ENCODE measurements at regions not wholly inside any gene's neighbourhood (a gene's known extent, or its start where the extent isn't known, plus 50 kb on each side); places are given as distances from the start of the nearest gene placed in this dataset.

GRCh38 chr13:106042996-106043581 lies 492.4 kb downstream of the EFNB2 start:
- TF ChIP-seq CTCF (IDR thresholded peaks at IDR 0.05; ENCODE audit: unreplicated experiment), result no peak
- Mint-ChIP-seq H3K36me3 (no peaks in the 10 kb centered on the region), H3K9me3 (no peaks in the 10 kb centered on the region), H3K27ac (no peak overlapping the region), H3K4me3 (no peak overlapping the region), H3K4me1 (peaks cover 2% of the 10 kb centered on the region), H3K27me3 (ENCODE audit: low read depth) (no peaks in the 10 kb centered on the region)
- DNase-seq (ENCODE audit: low spot score in 2 of 2, unreplicated experiment in 2 of 2), result no peak

DNA sequence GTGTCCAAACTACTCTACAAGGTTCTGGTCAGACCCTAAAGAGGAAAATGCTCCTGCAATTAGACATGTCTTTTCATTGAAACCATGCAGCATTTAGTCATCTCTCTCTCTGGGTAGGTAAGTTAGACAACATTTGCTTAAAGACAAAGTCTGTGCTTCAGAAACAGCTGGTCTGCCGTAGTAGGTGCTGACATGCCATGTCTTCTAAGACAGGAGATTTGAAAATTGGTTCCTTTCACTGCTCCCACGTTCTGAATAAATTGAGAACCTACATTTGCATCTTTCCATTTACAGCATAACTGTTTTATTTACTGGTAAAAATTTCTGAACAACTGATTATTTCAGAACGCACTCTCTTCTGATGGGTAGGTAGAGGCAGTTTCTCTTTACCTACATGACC lies 494.0 kb downstream of the EFNB2 start:
- Mint-ChIP-seq H3K27me3 (ENCODE audit: low read depth) (no peaks in the 10 kb centered on the region), H3K4me3 (no peak overlapping the region), H3K27ac (no peak overlapping the region), H3K4me1 (peaks cover 2% of the 10 kb centered on the region), H3K9me3 (no peaks in the 10 kb centered on the region), H3K36me3 (no peaks in the 10 kb centered on the region)
- no peak for TF ChIP-seq CTCF (IDR thresholded peaks at IDR 0.05; ENCODE audit: unreplicated experiment)
- DNase-seq (ENCODE audit: low spot score in 2 of 2, unreplicated experiment in 2 of 2), result no peak

- Mint-ChIP-seq H3K9me3 (no peaks in the 10 kb centered on the region), H3K4me3 (no peak overlapping the region), H3K4me1 (peaks cover 6% of the 10 kb centered on the region), H3K27ac (no peak overlapping the region), H3K27me3 (ENCODE audit: low read depth) (no peaks in the 10 kb centered on the region), H3K36me3 (no peaks in the 10 kb centered on the region)
- TF ChIP-seq CTCF (IDR thresholded peaks at IDR 0.05; ENCODE audit: unreplicated experiment), result no peak
- no peak for DNase-seq (ENCODE audit: low spot score in 2 of 2, unreplicated experiment in 2 of 2)
Measured at GRCh38 chr13:106038752-106039151, 496.7 kb downstream of the EFNB2 start.

DNA sequence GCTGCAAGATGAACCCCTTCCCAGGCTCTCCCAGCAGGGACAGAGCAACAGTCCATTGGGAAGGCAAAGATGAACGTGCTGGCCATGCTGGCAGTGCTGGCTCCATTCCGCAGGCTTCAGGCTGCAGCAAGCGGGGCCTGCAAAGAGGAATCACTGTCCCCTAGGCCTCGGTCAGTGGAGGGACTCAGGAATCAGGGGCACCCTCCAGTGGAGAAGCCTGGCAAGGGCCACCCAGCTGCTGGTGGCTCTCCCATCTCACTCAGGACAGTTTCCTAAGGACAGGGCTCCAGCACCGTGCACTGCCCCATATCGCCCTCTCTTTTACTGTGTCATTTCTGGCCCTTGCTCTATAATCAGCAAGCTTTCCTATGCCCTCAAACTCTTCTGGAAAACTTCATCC lies 498.6 kb downstream of the EFNB2 start:
- no peak for DNase-seq (ENCODE audit: low spot score in 2 of 2, unreplicated experiment in 2 of 2)
- Mint-ChIP-seq H3K27ac (no peak overlapping the region), H3K4me3 (no peak overlapping the region), H3K27me3 (ENCODE audit: low read depth) (no peaks in the 10 kb centered on the region), H3K9me3 (no peaks in the 10 kb centered on the region), H3K4me1 (peaks cover 18% of the 10 kb centered on the region), H3K36me3 (no peaks in the 10 kb centered on the region)
- TF ChIP-seq CTCF (IDR thresholded peaks at IDR 0.05; ENCODE audit: unreplicated experiment), result no peak

GRCh38 chr13:106034201-106034600 lies 501.3 kb downstream of the EFNB2 start:
- TF ChIP-seq CTCF (IDR thresholded peaks at IDR 0.05; ENCODE audit: unreplicated experiment), result no peak
- Mint-ChIP-seq H3K4me3 (no peak overlapping the region), H3K4me1 (peaks cover 37% of the 10 kb centered on the region), H3K27ac (no peak overlapping the region), H3K9me3 (no peaks in the 10 kb centered on the region), H3K27me3 (ENCODE audit: low read depth) (no peaks in the 10 kb centered on the region), H3K36me3 (no peaks in the 10 kb centered on the region)
- no peak for DNase-seq (ENCODE audit: low spot score in 2 of 2, unreplicated experiment in 2 of 2)

GRCh38 chr13:106033659-106034058 lies 501.8 kb downstream of the EFNB2 start:
- Mint-ChIP-seq H3K9me3 (no peaks in the 10 kb centered on the region), H3K36me3 (no peaks in the 10 kb centered on the region), H3K27me3 (ENCODE audit: low read depth) (no peaks in the 10 kb centered on the region), H3K4me1 (peaks cover 42% of the 10 kb centered on the region), H3K4me3 (no peak overlapping the region), H3K27ac (peak overlapping the region; percentile 11)
- DNase-seq (ENCODE audit: low spot score in 2 of 2, unreplicated experiment in 2 of 2), result no peak
- TF ChIP-seq CTCF (IDR thresholded peaks at IDR 0.05; ENCODE audit: unreplicated experiment), result peak; percentile 65
